GM18520 (cell line): ENCODE measurements at regions not wholly inside any gene's neighbourhood (a gene's known extent, or its start where the extent isn't known, plus 50 kb on each side); places are given as distances from the start of the nearest gene placed in this dataset.
"Not testable (repeated sequence)": the region's sequence is repeated elsewhere in the genome, so short reads cannot be mapped to it uniquely, and the experiment has no call there.

Experiments used
- ATAC-seq: cut with Tn5 transposase; IDR thresholded peaks from one replicate; pipeline ENCODE4 v1.9.1; 2021; ENCODE audit not compliant: unreplicated experiment

DNA sequence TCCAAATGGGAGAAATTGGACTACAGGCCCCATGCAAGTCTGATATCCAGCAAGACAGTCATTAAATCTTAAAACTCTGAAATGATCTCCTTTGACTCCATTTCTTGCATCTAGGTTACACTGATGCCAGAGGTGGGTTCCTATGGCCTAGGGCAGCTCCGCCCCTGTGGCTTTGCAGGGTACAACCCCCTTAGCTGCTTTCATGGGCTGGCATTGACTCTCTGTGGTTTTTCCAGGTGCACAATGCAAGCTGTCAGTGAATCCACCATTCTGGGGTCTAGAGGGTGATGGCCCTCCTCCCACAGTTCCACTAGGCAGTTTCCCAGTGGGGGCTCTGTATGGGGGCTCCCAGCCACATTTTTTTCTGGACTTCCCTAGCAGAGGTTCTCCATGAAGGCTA lies 228.5 kb upstream of the ADAMTS3 start:
- ATAC-seq: no peak

GRCh38 chr4:72791054-72791453 lies 222.0 kb upstream of the ADAMTS3 start:
- no peak for ATAC-seq

DNA sequence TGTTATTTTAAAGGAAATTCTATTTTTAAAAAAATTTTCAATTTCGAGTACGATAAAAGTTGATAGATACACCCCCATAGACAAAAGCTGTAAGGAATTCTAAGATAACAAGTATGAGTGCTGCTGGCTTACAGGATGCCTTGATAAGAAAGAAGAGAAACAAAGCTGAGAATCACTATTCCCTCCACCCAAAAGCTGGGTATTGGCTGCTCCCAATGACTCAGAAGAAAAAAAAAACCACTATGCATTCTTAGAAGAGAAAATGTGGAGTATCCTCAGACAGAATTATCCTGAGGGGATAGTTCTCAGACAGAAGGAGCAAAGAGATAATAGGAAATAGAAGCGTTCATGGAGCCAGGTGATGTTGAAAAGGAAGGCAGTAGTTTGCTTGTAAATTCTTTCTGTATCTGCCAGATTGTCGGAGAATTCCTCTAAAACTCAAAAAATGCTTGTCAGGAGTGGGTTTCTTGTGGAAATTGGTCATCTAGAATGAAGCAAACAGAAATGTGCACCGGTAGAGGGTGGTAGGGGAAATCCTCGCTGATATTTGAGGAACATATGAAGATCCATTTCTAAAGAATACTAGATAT lies 217.5 kb upstream of the ADAMTS3 start:
- no peak for ATAC-seq

DNA sequence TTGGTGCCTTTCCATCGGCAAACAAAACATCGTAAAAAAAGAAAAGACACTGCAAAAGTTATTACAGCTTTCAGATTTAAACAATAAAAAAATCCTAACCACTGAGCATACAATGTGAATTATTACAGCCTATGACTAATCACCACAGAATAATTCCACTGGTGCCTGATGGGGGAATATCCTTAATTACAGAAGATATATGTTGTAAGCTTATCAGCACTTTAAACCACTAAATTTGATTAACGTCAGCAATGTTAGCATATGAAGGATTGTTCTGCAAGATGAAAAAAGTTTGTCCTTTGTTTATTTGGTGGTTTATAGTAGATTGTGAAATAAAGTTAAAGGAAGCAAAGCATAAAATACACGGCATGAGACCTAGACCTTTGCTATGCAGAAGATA lies 210.2 kb upstream of the ADAMTS3 start:
- ATAC-seq: no peak

GRCh38 chr4:72777436-72777835 lies 208.4 kb upstream of the ADAMTS3 start:
- ATAC-seq: no peak

DNA sequence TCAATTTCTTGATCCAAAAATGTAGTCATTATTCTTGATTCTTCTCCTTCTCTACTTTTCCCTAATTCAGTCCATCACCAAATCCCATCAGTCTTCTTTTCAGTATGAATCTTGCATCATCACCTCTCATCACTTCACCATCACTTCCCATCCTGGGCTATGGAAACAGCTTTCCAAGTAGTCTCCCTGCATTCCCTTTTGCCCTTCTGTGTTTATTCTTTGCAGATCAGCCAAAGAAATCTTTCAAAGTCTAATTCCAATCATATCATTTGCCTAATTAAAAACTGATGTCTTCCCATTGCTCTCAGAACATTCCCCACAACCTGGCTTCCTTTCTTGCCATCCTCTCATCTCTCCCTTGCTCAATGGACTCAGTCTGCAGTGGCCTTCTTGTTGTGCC lies 201.7 kb upstream of the ADAMTS3 start:
- no peak for ATAC-seq

GRCh38 chr4:72768364-72768763 lies 199.3 kb upstream of the ADAMTS3 start:
- no peak for ATAC-seq

GRCh38 chr4:72767618-72768302 lies 198.7 kb upstream of the ADAMTS3 start:
- no peak for ATAC-seq

DNA sequence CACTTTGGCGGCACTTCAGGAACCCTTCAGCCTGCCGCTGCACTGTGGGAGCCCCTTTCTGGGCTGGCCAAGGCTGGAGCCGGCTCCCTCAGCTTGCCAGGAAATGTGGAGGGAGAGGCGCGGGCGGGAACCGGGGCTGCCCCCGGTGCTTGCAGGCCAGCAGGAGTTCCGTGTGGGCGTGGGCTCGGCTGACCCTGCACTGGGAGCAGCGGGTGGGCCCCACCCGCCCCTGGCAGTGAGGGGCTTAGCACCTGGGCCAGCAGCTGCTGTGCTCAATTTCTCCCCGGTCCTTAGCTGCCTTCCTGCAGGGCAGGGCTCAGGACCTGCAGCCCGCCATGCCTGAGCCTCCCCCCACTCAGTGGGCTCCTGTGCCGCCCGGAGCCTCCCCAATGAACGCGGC lies 196.8 kb upstream of the ADAMTS3 start:
- not testable (repeated sequence) for ATAC-seq

DNA sequence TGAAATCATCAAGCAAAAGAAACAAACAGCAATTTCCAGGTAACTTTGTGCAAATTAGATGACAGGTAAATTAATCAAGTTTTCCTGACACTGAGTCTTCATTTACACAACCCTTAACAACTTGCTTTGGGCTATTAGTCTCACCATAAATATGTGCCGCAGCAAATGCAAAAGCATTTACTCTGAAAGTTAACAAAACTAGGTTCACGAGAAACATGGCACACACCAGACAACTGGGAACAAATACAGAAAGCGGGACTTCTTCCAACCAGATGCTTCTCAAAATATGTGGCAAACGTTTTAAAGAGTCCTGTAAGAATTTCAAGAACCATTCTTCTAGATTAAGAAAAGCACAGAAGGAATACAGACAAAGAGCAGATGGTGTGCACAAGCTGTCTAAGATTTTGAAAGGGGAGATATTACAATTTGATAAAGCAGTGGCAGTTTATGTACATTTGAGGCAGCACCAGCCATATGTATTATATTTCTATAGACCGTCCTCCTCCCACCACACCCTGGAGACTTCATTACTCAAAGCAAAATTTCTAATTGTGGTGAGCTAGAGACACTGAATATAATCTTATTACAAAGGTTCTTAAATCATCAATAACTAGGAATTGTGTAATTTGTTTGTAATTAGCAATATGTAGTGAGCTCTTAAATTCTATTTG lies 192.5 kb upstream of the ADAMTS3 start:
- no peak for ATAC-seq

GRCh38 chr4:72753414-72753813 lies 184.4 kb upstream of the ADAMTS3 start:
- not testable (repeated sequence) for ATAC-seq

GRCh38 chr4:72744103-72744725 lies 175.2 kb upstream of the ADAMTS3 start:
- no peak for ATAC-seq

GRCh38 chr4:72743078-72743477 lies 174.1 kb upstream of the ADAMTS3 start:
- ATAC-seq: no peak

- ATAC-seq: no peak
These were observed 146.3 kb upstream of the ADAMTS3 start for GRCh38 chr4:72715299-72715698.

GRCh38 chr4:72714482-72715279 lies 145.7 kb upstream of the ADAMTS3 start:
- no peak for ATAC-seq

DNA sequence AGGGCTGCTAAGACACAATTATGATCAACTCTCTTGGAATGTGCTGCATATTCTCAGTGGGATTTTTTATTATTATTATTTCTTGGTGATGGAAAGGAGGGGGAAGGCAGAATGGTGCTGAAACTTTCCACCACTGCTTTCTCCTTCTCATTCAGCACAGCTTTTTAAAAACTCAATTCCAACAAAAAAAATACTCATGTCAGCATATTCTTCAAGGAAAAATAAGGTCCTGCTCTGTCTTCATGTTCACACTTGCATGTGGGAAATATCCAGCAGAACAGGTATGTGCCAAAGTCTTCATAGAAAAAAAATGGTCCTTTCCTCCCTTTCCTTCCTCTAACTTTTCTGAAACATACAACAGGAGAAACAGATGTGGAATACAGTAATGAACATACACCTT lies 144.0 kb upstream of the ADAMTS3 start:
- ATAC-seq: no peak

DNA sequence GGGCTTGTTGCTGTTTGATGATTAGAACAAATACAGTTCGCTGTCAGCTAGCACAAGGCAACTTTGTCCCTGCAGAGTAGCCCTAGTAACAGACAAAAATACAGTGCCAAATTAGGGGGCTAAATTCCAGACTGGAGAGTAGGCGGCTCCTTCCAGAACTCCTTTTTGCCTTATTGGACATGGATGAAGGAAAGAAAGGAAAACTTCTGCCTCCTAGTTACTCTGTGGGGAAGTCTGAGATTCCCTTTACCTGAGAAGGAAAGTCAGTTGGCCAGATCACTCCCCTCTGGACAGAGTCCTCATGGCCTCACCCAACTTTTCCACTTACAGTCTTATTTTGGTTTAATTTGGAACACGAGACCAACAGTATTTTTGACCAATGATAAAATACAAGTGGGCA lies 140.5 kb upstream of the ADAMTS3 start:
- no peak for ATAC-seq

GRCh38 chr4:72706684-72707083 lies 137.7 kb upstream of the ADAMTS3 start:
- ATAC-seq: no peak

GRCh38 chr4:72704925-72705640 lies 136.1 kb upstream of the ADAMTS3 start:
- not testable (repeated sequence) for ATAC-seq

DNA sequence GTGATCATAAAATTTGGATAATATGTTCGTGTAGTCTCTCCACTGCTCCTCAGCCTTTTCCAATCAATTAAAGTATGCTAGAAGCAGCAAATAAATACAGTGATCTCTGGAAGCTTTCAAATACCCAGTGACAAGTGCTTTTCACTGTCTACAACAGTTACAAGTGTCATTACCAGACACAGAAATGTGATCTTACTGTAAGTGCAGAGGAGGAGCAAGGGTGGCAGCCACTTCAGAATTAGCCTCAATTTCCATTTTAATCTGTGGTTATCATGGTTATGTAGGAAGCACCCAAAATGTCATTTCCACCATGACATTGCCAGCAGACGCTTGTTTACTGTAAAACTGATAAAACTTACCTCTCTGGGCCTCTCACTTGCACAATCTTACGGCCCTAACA lies 133.9 kb upstream of the ADAMTS3 start:
- no peak for ATAC-seq
